SK-N-SH (cell line): ENCODE measurements at regions not wholly inside any gene's neighbourhood (a gene's known extent, or its start where the extent isn't known, plus 50 kb on each side); places are given as distances from the start of the nearest gene placed in this dataset.

Experiments used
- CTCF ChIA-PET: fragments of 300-600, 350-600 bp; formaldehyde crosslinking; extraction: SDS; loops from one replicate; lab custom pipeline; 2021; lab: Yijun Ruan, JAX
- POLR2A ChIA-PET: fragments of 350-600 bp; sonication (Branson Sonifier 250); formaldehyde crosslinking; extraction: SDS; loops from one replicate; lab custom pipeline; 2020; ENCODE audit warnings: antibody characterized with exemption, inconsistent platforms; lab: Yijun Ruan, JAX
- DNase-seq: peaks from one replicate; pipeline ENCODE4 v3.0.0; 2012
- H2AFZ ChIP-seq: fragments of 200-600 bp; sonication (generic); 2 replicates; pipeline ENCODE4 v1.8.1; 2016; ENCODE audit warnings: antibody characterized with exemption, mild to moderate bottlenecking, low read depth
- H3F3A ChIP-seq: fragments of 200-600 bp; sonication (generic); replicated peaks from 2 replicates; pipeline ENCODE3; 2016; ENCODE audit warnings: antibody characterized with exemption, mild to moderate bottlenecking; ENCODE audit not compliant: insufficient read depth
- H3K27ac ChIP-seq, 2 experiments: fragments of 200-500 bp in 1 of 2; fragments of 200-600 bp in 1 of 2; sonication (Bioruptor generic) in 1 of 2; sonication (generic), shearing (Covaris generic) in 1 of 2; 2 replicates each; pipeline versions ENCODE4 v1.5.1 to v1.6.1; 2014 to 2016; ENCODE audit warnings: low read depth in 2 of 2, inconsistent platforms in 1 of 2, low read length in 1 of 2, mild to moderate bottlenecking in 1 of 2, mixed read lengths in 1 of 2
- H3K27me3 ChIP-seq: fragments of 200-600 bp; sonication (generic), shearing (Covaris generic); 2 replicates; pipeline ENCODE4 v1.6.1; 2016; ENCODE audit warnings: mixed run types; ENCODE audit not compliant: insufficient read depth
- H3K36me3 ChIP-seq, 2 experiments: fragments of 200-500 bp in 1 of 2; fragments of 200-600 bp in 1 of 2; sonication (Bioruptor generic) in 1 of 2; sonication (generic) in 1 of 2; replicated peaks in 1 of 2; 2 replicates each; pipeline versions ENCODE3 to v1.5.1; 2014 to 2016; ENCODE audit warnings: low read length in 1 of 2, mild to moderate bottlenecking in 1 of 2; ENCODE audit not compliant: insufficient read depth in 2 of 2, control insufficient read depth in 1 of 2
- H3K4me1 ChIP-seq, 2 experiments: fragments of 200-500 bp in 1 of 2; fragments of 200-600 bp in 1 of 2; sonication (Bioruptor generic) in 1 of 2; sonication (generic), shearing (Covaris generic) in 1 of 2; 2 replicates each; pipeline versions ENCODE4 v1.5.1 to v1.6.1; 2014 to 2016; ENCODE audit warnings: low read depth in 1 of 2, low read length in 1 of 2, mixed run types in 1 of 2; ENCODE audit not compliant: insufficient read depth in 2 of 2, control insufficient read depth in 1 of 2
- H3K4me2 ChIP-seq: fragments of 200-600 bp; sonication (generic), shearing (Covaris generic); 2 replicates; pipeline ENCODE4 v1.6.1; 2017; ENCODE audit warnings: mixed run types
- H3K4me3 ChIP-seq, 2 experiments: fragments of 200-500 bp in 1 of 2; fragments of 200-600 bp in 1 of 2; sonication (Bioruptor generic) in 1 of 2; sonication (generic), shearing (Covaris generic) in 1 of 2; 2 replicates each; pipeline versions ENCODE4 v1.5.1 to v1.8.1; 2014 to 2016; ENCODE audit warnings: low read depth in 2 of 2, inconsistent platforms in 1 of 2, low read length in 1 of 2, mild to moderate bottlenecking in 1 of 2, mixed read lengths in 1 of 2, moderate library complexity in 1 of 2
- H3K79me2 ChIP-seq: fragments of 200-600 bp; sonication (generic); 2 replicates; pipeline ENCODE4 v1.8.1; 2017; ENCODE audit warnings: mild to moderate bottlenecking; ENCODE audit not compliant: insufficient read depth
- H3K9ac ChIP-seq: fragments of 200-600 bp; sonication (generic); 2 replicates; pipeline ENCODE4 v1.6.1; 2017; ENCODE audit warnings: mixed run types
- H3K9me2 ChIP-seq: fragments of 200-600 bp; sonication (generic); 2 replicates; pipeline ENCODE4 v1.6.1; 2017; ENCODE audit warnings: mixed run types
- H3K9me3 ChIP-seq: fragments of 200-600 bp; sonication (generic); 2 replicates; pipeline ENCODE4 v1.6.1; 2017; ENCODE audit warnings: mixed run types, mild to moderate bottlenecking, moderate library complexity
- H4K20me1 ChIP-seq: fragments of 200-600 bp; sonication (generic); 2 replicates; pipeline ENCODE4 v1.6.1; 2017; ENCODE audit warnings: mild to moderate bottlenecking, mixed run types; ENCODE audit not compliant: insufficient read depth
- CTCF ChIP-seq: fragments of 200-600 bp; sonication (generic); IDR thresholded peaks from 2 replicates; pipeline ENCODE4 v1.6.1; 2017; ENCODE audit warnings: antibody characterized with exemption, mild to moderate bottlenecking, moderate library complexity
- ELF1 ChIP-seq: IDR thresholded peaks from 2 replicates; pipeline ENCODE4 v1.4.0; 2012
- EP300 ChIP-seq, 2 experiments: IDR thresholded peaks; 2 replicates each; pipeline versions ENCODE4 v1.4.0 to v1.6.1; 2012; ENCODE audit warnings: borderline replicate concordance in 1 of 2, low read depth in 1 of 2, low read length in 1 of 2
- EZH2phosphoT487 ChIP-seq: fragments of 200-600 bp; sonication (generic); IDR thresholded peaks from 2 replicates; pipeline ENCODE4 v1.6.1; 2017; ENCODE audit warnings: low read depth, mixed run types, mild to moderate bottlenecking, antibody characterized with exemption, moderate library complexity, borderline replicate concordance
- FOSL2 ChIP-seq: IDR thresholded peaks from 2 replicates; pipeline ENCODE4 v1.4.0; 2012; ENCODE audit warnings: low read depth, mild to moderate bottlenecking, moderate library complexity, borderline replicate concordance
- JUND ChIP-seq: IDR thresholded peaks from 2 replicates; pipeline ENCODE4 v1.4.0; 2012
- MXI1 ChIP-seq: IDR thresholded peaks from 2 replicates; pipeline ENCODE4 v1.6.1; 2012; ENCODE audit warnings: mild to moderate bottlenecking, low read depth, low read length, improper control_type of control experiment
- NRF1 ChIP-seq: IDR thresholded peaks from 2 replicates; pipeline ENCODE4 v1.6.1; 2012; ENCODE audit warnings: low read depth, mild to moderate bottlenecking, low read length
- POLR2AphosphoS5 ChIP-seq: IDR thresholded peaks from 2 replicates; pipeline ENCODE4 v1.6.1; 2012; ENCODE audit warnings: low read depth, low read length
- RAD21 ChIP-seq: IDR thresholded peaks from 2 replicates; pipeline ENCODE4 v1.6.1; 2012; ENCODE audit warnings: mild to moderate bottlenecking, low read length
- RFX5 ChIP-seq: IDR thresholded peaks from 2 replicates; pipeline ENCODE4 v1.6.1; 2012; ENCODE audit warnings: mild to moderate bottlenecking, improper control_type of control experiment, low read length
- SIN3A ChIP-seq: IDR thresholded peaks from 2 replicates; pipeline ENCODE4 v1.6.1; 2012; ENCODE audit warnings: low read depth, mild to moderate bottlenecking, low read length, moderate library complexity, borderline replicate concordance
- SMC3 ChIP-seq: IDR thresholded peaks from 2 replicates; pipeline ENCODE4 v1.6.1; 2012; ENCODE audit warnings: low read depth, low read length, improper control_type of control experiment
- TEAD4 ChIP-seq: IDR thresholded peaks from 2 replicates; pipeline ENCODE4 v1.4.0; 2012; ENCODE audit warnings: mild to moderate bottlenecking, borderline replicate concordance; ENCODE audit not compliant: insufficient read depth
- USF2 ChIP-seq: fragments of 150-350 bp; IDR thresholded peaks from 2 replicates; pipeline ENCODE4 v1.6.1; 2017; ENCODE audit warnings: antibody characterized with exemption, low read length, low read depth, borderline replicate concordance
- YY1 ChIP-seq: IDR thresholded peaks from 2 replicates; pipeline ENCODE4 v1.4.0; 2012; ENCODE audit warnings: low read depth, mild to moderate bottlenecking
- ZBTB33 ChIP-seq: IDR thresholded peaks from 2 replicates; pipeline ENCODE4 v1.4.0; 2012; ENCODE audit warnings: low read depth, borderline replicate concordance
- WGBS: methylation state at CpG from one replicate; pipeline ENCODE4 v1.1.6; 2017; ENCODE audit warnings: low lambda C conversion rate; 5-methylcytosine and 5-hydroxymethylcytosine counted together
- TF ChIP-seq, protein P1 (sequence below): IDR thresholded peaks from 2 replicates; pipeline ENCODE4; 2012

GRCh38 chr3:25289663-25290062 is 138.4 kb upstream of the RARB start:
- no peak for DNase-seq
- H3K4me2 ChIP-seq = no peak overlapping the region
- no peaks in the 10 kb centered on the region for H3F3A ChIP-seq
- no peak overlapping the region for H2AFZ ChIP-seq
- ChIA-PET POLR2A (no interaction called here), CTCF (interaction anchor here (0.8 to 1.3 kb wide), 3 partner anchors 9 to 246 kb away, joined by 3 to 4 read pairs (median 3); no protein-coding TSS in a partner anchor)
- WGBS = 72% methylated on average over 2 of the region's 2 CpGs
- no peaks in the 10 kb centered on the region for H3K36me3 ChIP-seq
- no peak for TF ChIP-seq EZH2phosphoT487
- no peak for TF ChIP-seq RAD21
- TF ChIP-seq EP300 (IDR thresholded peaks at IDR 0.05; ENCODE audit: borderline replicate concordance in 1 of 2, low read depth in 1 of 2, low read length in 1 of 2) = no peak
- TF ChIP-seq SIN3A = no peak
- TF ChIP-seq NRF1 = no peak
- no peak for TF ChIP-seq ELF1
- no peak for TF ChIP-seq YY1
- TF ChIP-seq SMC3 = no peak
- no peak for TF ChIP-seq FOSL2
- no peak for TF ChIP-seq ZBTB33
- no peak for TF ChIP-seq MXI1
- no peak for TF ChIP-seq JUND
- TF ChIP-seq CTCF = no peak
- no peak for TF ChIP-seq TEAD4
- TF ChIP-seq RFX5 = no peak
- TF ChIP-seq, protein P1, sequence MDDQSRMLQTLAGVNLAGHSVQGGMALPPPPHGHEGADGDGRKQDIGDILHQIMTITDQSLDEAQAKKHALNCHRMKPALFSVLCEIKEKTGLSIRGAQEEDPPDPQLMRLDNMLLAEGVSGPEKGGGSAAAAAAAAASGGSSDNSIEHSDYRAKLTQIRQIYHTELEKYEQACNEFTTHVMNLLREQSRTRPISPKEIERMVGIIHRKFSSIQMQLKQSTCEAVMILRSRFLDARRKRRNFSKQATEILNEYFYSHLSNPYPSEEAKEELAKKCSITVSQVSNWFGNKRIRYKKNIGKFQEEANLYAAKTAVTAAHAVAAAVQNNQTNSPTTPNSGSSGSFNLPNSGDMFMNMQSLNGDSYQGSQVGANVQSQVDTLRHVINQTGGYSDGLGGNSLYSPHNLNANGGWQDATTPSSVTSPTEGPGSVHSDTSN = no peak
- no peak for TF ChIP-seq POLR2AphosphoS5
- no peak for TF ChIP-seq USF2
- no peaks in the 10 kb centered on the region for H3K9me2 ChIP-seq
- H3K9ac ChIP-seq = no peak overlapping the region
- no peak overlapping the region for H3K27ac ChIP-seq
- no peaks in the 10 kb centered on the region for H3K27me3 ChIP-seq
- H3K9me3 ChIP-seq = no peaks in the 10 kb centered on the region
- H3K4me3 ChIP-seq = no peak overlapping the region
- H3K79me2 ChIP-seq = no peaks in the 10 kb centered on the region
- H4K20me1 ChIP-seq = no peaks in the 10 kb centered on the region
- peaks cover 0 to 7% of the 10 kb centered on the region in 2 experiments; a peak in 1 of 4 replicates for H3K4me1 ChIP-seq
